NOMO-1 treated with dmso at 0.1 percent for 144 hours (cell line): ENCODE measurements at regions not wholly inside any gene's neighbourhood (a gene's known extent, or its start where the extent isn't known, plus 50 kb on each side); places are given as distances from the start of the nearest gene placed in this dataset.

ENCODE experiments used
- DNase-seq: peaks from one replicate; lab custom pipeline; 2025; ENCODE audit not compliant: unreplicated experiment; lab: John Stamatoyannopoulos, UW

- no peak for DNase-seq
Observed at GRCh38 chr1:208880433-208881100, 636.4 kb upstream of the PLXNA2 start.

- no peak for DNase-seq
Observed at GRCh38 chr1:208885060-208885459, 640.9 kb upstream of the PLXNA2 start.

- DNase-seq, result no peak
Observed at GRCh38 chr1:208885650-208886049, 641.5 kb upstream of the PLXNA2 start.

GRCh38 chr1:208888376-208888775, 644.2 kb upstream of the PLXNA2 start:
- no peak for DNase-seq

- no peak for DNase-seq
Observed at GRCh38 chr1:208892147-208892546, 648.0 kb upstream of the PLXNA2 start.

- no peak for DNase-seq
Observed at GRCh38 chr1:208893251-208893650, 649.1 kb upstream of the PLXNA2 start.

GRCh38 chr1:208895181-208895580, 651.0 kb upstream of the PLXNA2 start:
- no peak for DNase-seq

GRCh38 chr1:208895820-208896219, 651.6 kb upstream of the PLXNA2 start:
- no peak for DNase-seq

- DNase-seq, result no peak
Observed at GRCh38 chr1:208896768-208897167, 652.6 kb upstream of the PLXNA2 start.

GRCh38 chr1:208899438-208899837, 655.3 kb upstream of the PLXNA2 start:
- DNase-seq, result no peak

- no peak for DNase-seq
Observed at GRCh38 chr1:208903251-208903905, 659.2 kb upstream of the PLXNA2 start.

GRCh38 chr1:208907790-208908189, 663.6 kb upstream of the PLXNA2 start:
- no peak for DNase-seq

- DNase-seq, result no peak
Observed at GRCh38 chr1:208909011-208909984, 665.1 kb upstream of the PLXNA2 start.

GRCh38 chr1:208910161-208910560, 666.0 kb upstream of the PLXNA2 start:
- DNase-seq, result no peak

- DNase-seq, result no peak
Observed at GRCh38 chr1:208917281-208917680, 666.2 kb upstream of the CAMK1G start.

GRCh38 chr1:208917723-208918122, 665.8 kb upstream of the CAMK1G start:
- DNase-seq, result no peak

GRCh38 chr1:208918160-208918559, 665.4 kb upstream of the CAMK1G start:
- DNase-seq, result no peak

- DNase-seq, result no peak
Observed at GRCh38 chr1:208919371-208919770, 664.1 kb upstream of the CAMK1G start.

GRCh38 chr1:208921259-208921658, 662.3 kb upstream of the CAMK1G start:
- DNase-seq, result no peak

- no peak for DNase-seq
Observed at GRCh38 chr1:208923456-208923855, 660.1 kb upstream of the CAMK1G start.

GRCh38 chr1:208923946-208924720, 659.4 kb upstream of the CAMK1G start:
- no peak for DNase-seq
